Cardiac septum (tissue), 1 donor: ENCODE measurements at regions not wholly inside any gene's neighbourhood (a gene's known extent, or its start where the extent isn't known, plus 50 kb on each side); places are given as distances from the start of the nearest gene placed in this dataset.
"Not testable (repeated sequence)": the region's sequence is repeated elsewhere in the genome, so short reads cannot be mapped to it uniquely, and the experiment has no call there.

Source experiments
- DNase-seq: peaks from one replicate; pipeline ENCODE4 v3.0.0-alpha.2; 2020; ENCODE audit warnings: low spot score
- intact Hi-C: fragments of 100-400 bp; cut with DNase I; formaldehyde crosslinking; loops from one replicate; pipeline ENCODE4 v1.14.0; 2022
- donor health status: DM: no; HTN: no; CAD: no.

GRCh38 chr7:41445946-41446345, 256.9 kb downstream of the INHBA start:
- no peak for DNase-seq
- intact Hi-C loops: no loop called here

GRCh38 chr7:41445432-41445831, 257.5 kb downstream of the INHBA start:
- intact Hi-C loops: no loop called here
- no peak for DNase-seq

- intact Hi-C loops: no loop called here
- no peak for DNase-seq
Observed at GRCh38 chr7:41439515-41439879, 263.4 kb downstream of the INHBA start.

GRCh38 chr7:41438705-41439514, 264.0 kb downstream of the INHBA start:
- intact Hi-C loops: no loop called here
- no peak for DNase-seq

GRCh38 chr7:41437257-41438196, 265.4 kb downstream of the INHBA start:
- intact Hi-C loops: no loop called here
- no peak for DNase-seq

- intact Hi-C loops: no loop called here
- no peak for DNase-seq
Observed at GRCh38 chr7:41436139-41436538, 266.8 kb downstream of the INHBA start.

- intact Hi-C loops, DNase-seq: not testable (repeated sequence)
Observed at GRCh38 chr7:41435020-41435419, 267.9 kb downstream of the INHBA start.

GRCh38 chr7:41431671-41432070, 271.2 kb downstream of the INHBA start:
- DNase-seq: no peak
- intact Hi-C loops: no loop called here

- intact Hi-C loops: no loop called here
- DNase-seq: no peak
Observed at GRCh38 chr7:41428381-41428780, 274.5 kb downstream of the INHBA start.

GRCh38 chr7:41425926-41426325, 277.0 kb downstream of the INHBA start:
- DNase-seq: no peak
- intact Hi-C loops: no loop called here

- intact Hi-C loops: no loop called here
Observed at GRCh38 chr7:41421056-41421455, 281.8 kb downstream of the INHBA start.

GRCh38 chr7:41420421-41420820, 282.5 kb downstream of the INHBA start:
- intact Hi-C loops: no loop called here
- no peak for DNase-seq

More at GRCh38 chr7:41421056-41421455, 281.8 kb downstream of the INHBA start:
- no peak for DNase-seq

GRCh38 chr7:41418337-41418736, 284.6 kb downstream of the INHBA start:
- no peak for DNase-seq
- intact Hi-C loops: no loop called here

GRCh38 chr7:41416208-41416595, 286.7 kb downstream of the INHBA start:
- intact Hi-C loops: no loop called here
- no peak for DNase-seq

GRCh38 chr7:41415471-41416207, 287.3 kb downstream of the INHBA start:
- intact Hi-C loops: no loop called here
- no peak for DNase-seq

- no peak for DNase-seq
- intact Hi-C loops: no loop called here
Observed at GRCh38 chr7:41415051-41415450, 287.8 kb downstream of the INHBA start.

- intact Hi-C loops: no loop called here
- no peak for DNase-seq
Observed at GRCh38 chr7:41404375-41405074, 298.4 kb downstream of the INHBA start.

GRCh38 chr7:41403291-41403690, 299.6 kb downstream of the INHBA start:
- no peak for DNase-seq
- intact Hi-C loops: no loop called here

GRCh38 chr7:41401833-41402232, 301.1 kb downstream of the INHBA start:
- intact Hi-C loops: no loop called here

More at GRCh38 chr7:41401833-41402232, 301.1 kb downstream of the INHBA start:
- DNase-seq: no peak
